B cell (primary cell): ENCODE measurements at regions not wholly inside any gene's neighbourhood (a gene's known extent, or its start where the extent isn't known, plus 50 kb on each side); places are given as distances from the start of the nearest gene placed in this dataset.

ENCODE experiments used
- EZH2 ChIP-seq: IDR thresholded peaks from 2 replicates; pipeline ENCODE4 v1.6.1; 2012; ENCODE audit warnings: borderline replicate concordance, low read depth, mild to moderate bottlenecking, moderate library complexity, low read length; ENCODE audit not compliant: insufficient read depth, poor library complexity, severe bottlenecking
- TF ChIP-seq, protein P1 (sequence below): fragments of 200-600 bp; IDR thresholded peaks from one replicate; pipeline ENCODE4 v1.8.0; 2022; ENCODE audit warnings: antibody characterized with exemption, mild to moderate bottlenecking

DNA sequence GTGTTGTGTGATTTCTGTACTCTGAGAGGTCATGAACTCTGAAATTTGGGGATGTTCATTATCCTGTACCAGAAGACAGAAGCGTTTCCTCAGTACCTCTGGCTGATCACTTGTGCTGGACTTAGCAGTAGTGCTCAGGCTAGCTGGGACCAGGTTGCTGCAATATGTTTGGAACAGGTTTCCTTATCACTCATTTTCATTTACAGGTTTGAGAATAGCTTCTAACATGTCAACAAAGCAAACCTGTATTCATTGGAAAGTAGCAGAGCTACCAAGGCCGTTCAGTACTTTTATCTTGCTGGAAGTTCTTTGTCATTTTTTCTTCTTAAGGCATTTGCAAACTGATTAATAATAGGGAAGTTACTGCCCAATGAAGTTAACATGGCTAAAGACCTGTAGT is 242.9 kb upstream of the ANKRD50 start:
- TF ChIP-seq, protein P1, sequence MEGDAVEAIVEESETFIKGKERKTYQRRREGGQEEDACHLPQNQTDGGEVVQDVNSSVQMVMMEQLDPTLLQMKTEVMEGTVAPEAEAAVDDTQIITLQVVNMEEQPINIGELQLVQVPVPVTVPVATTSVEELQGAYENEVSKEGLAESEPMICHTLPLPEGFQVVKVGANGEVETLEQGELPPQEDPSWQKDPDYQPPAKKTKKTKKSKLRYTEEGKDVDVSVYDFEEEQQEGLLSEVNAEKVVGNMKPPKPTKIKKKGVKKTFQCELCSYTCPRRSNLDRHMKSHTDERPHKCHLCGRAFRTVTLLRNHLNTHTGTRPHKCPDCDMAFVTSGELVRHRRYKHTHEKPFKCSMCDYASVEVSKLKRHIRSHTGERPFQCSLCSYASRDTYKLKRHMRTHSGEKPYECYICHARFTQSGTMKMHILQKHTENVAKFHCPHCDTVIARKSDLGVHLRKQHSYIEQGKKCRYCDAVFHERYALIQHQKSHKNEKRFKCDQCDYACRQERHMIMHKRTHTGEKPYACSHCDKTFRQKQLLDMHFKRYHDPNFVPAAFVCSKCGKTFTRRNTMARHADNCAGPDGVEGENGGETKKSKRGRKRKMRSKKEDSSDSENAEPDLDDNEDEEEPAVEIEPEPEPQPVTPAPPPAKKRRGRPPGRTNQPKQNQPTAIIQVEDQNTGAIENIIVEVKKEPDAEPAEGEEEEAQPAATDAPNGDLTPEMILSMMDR, result no peak
- TF ChIP-seq EZH2, result no peak
